H9 (cell line): ENCODE measurements at regions not wholly inside any gene's neighbourhood (a gene's known extent, or its start where the extent isn't known, plus 50 kb on each side); places are given as distances from the start of the nearest gene placed in this dataset.

Source experiments
- DNase-seq: peaks from one replicate; pipeline ENCODE4 v3.0.0-alpha.2; 2017
- H2AFZ ChIP-seq: one replicate; pipeline ENCODE4 v1.6.1; 2013; ENCODE audit warnings: mild to moderate bottlenecking, low read length, control low read depth, moderate library complexity
- H2AK5ac ChIP-seq: 2 replicates; pipeline ENCODE4 v1.6.1; 2013; ENCODE audit warnings: low read length, control low read depth, mixed read lengths; ENCODE audit not compliant: insufficient read length
- H2BK120ac ChIP-seq: one replicate; pipeline ENCODE4 v1.6.1; 2013; ENCODE audit warnings: low read depth, mild to moderate bottlenecking, low read length, control low read depth, inconsistent platforms; ENCODE audit not compliant: poor library complexity, severe bottlenecking
- H2BK12ac ChIP-seq: 2 replicates; pipeline ENCODE4 v1.6.1; 2013; ENCODE audit warnings: low read length, control low read depth, mixed read lengths, low read depth; ENCODE audit not compliant: insufficient read length
- H2BK15ac ChIP-seq: 2 replicates; pipeline ENCODE4 v1.6.1; 2013; ENCODE audit warnings: low read depth, low read length, control low read depth
- H2BK20ac ChIP-seq: one replicate; pipeline ENCODE4 v1.6.1; 2013; ENCODE audit warnings: low read depth, mild to moderate bottlenecking, low read length, control low read depth, inconsistent platforms; ENCODE audit not compliant: poor library complexity, severe bottlenecking
- H2BK5ac ChIP-seq: 2 replicates; pipeline ENCODE4 v1.6.1; 2013; ENCODE audit warnings: low read length, control low read depth, mixed read lengths; ENCODE audit not compliant: insufficient read length
- H3K14ac ChIP-seq: 2 replicates; pipeline ENCODE4 v1.6.1; 2013; ENCODE audit warnings: low read length, control low read depth; ENCODE audit not compliant: insufficient read depth
- H3K18ac ChIP-seq: 2 replicates; pipeline ENCODE4 v1.6.1; 2013; ENCODE audit warnings: low read depth, mild to moderate bottlenecking, mixed read lengths, low read length, control low read depth; ENCODE audit not compliant: insufficient read length
- H3K23ac ChIP-seq: 2 replicates; pipeline ENCODE4 v1.6.1; 2013; ENCODE audit warnings: low read length, control low read depth, mixed read lengths, low read depth; ENCODE audit not compliant: insufficient read length
- H3K23me2 ChIP-seq: 2 replicates; pipeline ENCODE4 v1.6.1; 2013; ENCODE audit warnings: low read depth, mild to moderate bottlenecking, mixed read lengths, low read length, control low read depth; ENCODE audit not compliant: insufficient read length, poor library complexity, severe bottlenecking
- H3K27ac ChIP-seq: 2 replicates; pipeline ENCODE4 v1.5.1; 2013; ENCODE audit warnings: low read length, control low read depth, mixed read lengths, low read depth; ENCODE audit not compliant: insufficient read length
- H3K27me3 ChIP-seq: 2 replicates; pipeline ENCODE4 v1.6.1; 2013; ENCODE audit warnings: low read length, control low read depth, inconsistent platforms; ENCODE audit not compliant: insufficient read depth
- H3K4ac ChIP-seq: 2 replicates; pipeline ENCODE4 v1.6.1; 2013; ENCODE audit warnings: low read depth, mild to moderate bottlenecking, control low read depth, inconsistent platforms, low read length, moderate library complexity
- H3K4me1 ChIP-seq: 2 replicates; pipeline ENCODE4 v1.6.1; 2013; ENCODE audit warnings: low read length, control low read depth, inconsistent platforms; ENCODE audit not compliant: insufficient read depth
- H3K4me2 ChIP-seq: 2 replicates; pipeline ENCODE4 v1.6.1; 2013; ENCODE audit warnings: low read length, control low read depth, mixed read lengths; ENCODE audit not compliant: insufficient read length, insufficient read depth
- H3K56ac ChIP-seq: 2 replicates; pipeline ENCODE4 v1.6.1; 2013; ENCODE audit warnings: low read depth, mild to moderate bottlenecking, mixed read lengths, low read length, control low read depth; ENCODE audit not compliant: insufficient read length
- H3K79me1 ChIP-seq: 2 replicates; pipeline ENCODE4 v1.6.1; 2013; ENCODE audit warnings: low read depth, mild to moderate bottlenecking, moderate library complexity, low read length, control low read depth, inconsistent platforms; ENCODE audit not compliant: insufficient read depth, poor library complexity, severe bottlenecking
- H3K79me2 ChIP-seq: 2 replicates; pipeline ENCODE4 v1.6.1; 2013; ENCODE audit warnings: low read length, control low read depth, inconsistent platforms; ENCODE audit not compliant: insufficient read depth
- H3K9ac ChIP-seq: 2 replicates; pipeline ENCODE4 v1.6.1; 2013; ENCODE audit warnings: low read length, control low read depth, mixed read lengths; ENCODE audit not compliant: insufficient read length; ENCODE audit errors: extremely low read depth
- H3K9me3 ChIP-seq: one replicate; pipeline ENCODE4 v1.6.1; 2013; ENCODE audit warnings: low read depth, low read length, inconsistent platforms; ENCODE audit not compliant: control insufficient read depth
- H3T11ph ChIP-seq: one replicate; pipeline ENCODE4 v1.6.1; 2013; ENCODE audit warnings: mild to moderate bottlenecking, low read length, control low read depth, inconsistent platforms
- H4K20me1 ChIP-seq: one replicate; pipeline ENCODE4 v1.6.1; 2013; ENCODE audit not compliant: control insufficient read depth, insufficient read length, insufficient read depth
- H4K5ac ChIP-seq: 2 replicates; pipeline ENCODE4 v1.6.1; 2013; ENCODE audit warnings: low read depth, mild to moderate bottlenecking, mixed read lengths, low read length, control low read depth; ENCODE audit not compliant: insufficient read length
- H4K8ac ChIP-seq: replicated peaks from 2 replicates; pipeline ENCODE4 v1.6.1; 2013; ENCODE audit warnings: low read length, control low read depth, mixed read lengths, low read depth; ENCODE audit not compliant: insufficient read length
- H4K91ac ChIP-seq: 2 replicates; pipeline ENCODE4 v1.6.1; 2013; ENCODE audit warnings: low read depth, mild to moderate bottlenecking, moderate library complexity, mixed read lengths, low read length, control low read depth; ENCODE audit not compliant: insufficient read length
- H3K27ac Mint-ChIP-seq, 3 experiments: 2 replicates in 2 of 3; 3 replicates in 1 of 3; pipeline ENCODE4 v1.8.0; 2020 to 2021; ENCODE audit warnings: mixed read lengths in 3 of 3, mild to moderate bottlenecking in 1 of 3, moderate library complexity in 1 of 3
- H3K27me3 Mint-ChIP-seq: 2 replicates; pipeline ENCODE4 v1.8.0; 2021; ENCODE audit warnings: low read depth, mild to moderate bottlenecking, moderate library complexity, mixed read lengths
- H3K36me3 Mint-ChIP-seq, 3 experiments: 2 replicates in 2 of 3; 3 replicates in 1 of 3; pipeline ENCODE4 v1.8.0; 2020 to 2021; ENCODE audit warnings: low read depth in 3 of 3, mixed read lengths in 3 of 3; ENCODE audit not compliant: insufficient read depth in 1 of 3
- H3K4me1 Mint-ChIP-seq, 2 experiments: 2 replicates each; pipeline ENCODE4 v1.8.0; 2020; ENCODE audit warnings: mixed read lengths in 2 of 2
- H3K4me3 Mint-ChIP-seq, 2 experiments: 2 replicates in 1 of 2; 3 replicates in 1 of 2; pipeline ENCODE4 v1.8.0; 2020 to 2021; ENCODE audit warnings: mild to moderate bottlenecking in 2 of 2, mixed read lengths in 2 of 2, moderate library complexity in 1 of 2
- H3K9me3 Mint-ChIP-seq, 2 experiments: 2 replicates in 1 of 2; 3 replicates in 1 of 2; pipeline ENCODE4 v1.8.0; 2020; ENCODE audit warnings: mild to moderate bottlenecking in 2 of 2, mixed read lengths in 2 of 2, moderate library complexity in 1 of 2
- WGBS: extraction: QIAGEN DNeasy Blood & Tissue Kit; methylation state at CpG from one replicate; pipeline ENCODE4 v1.1.7; 2013; ENCODE audit warnings: missing lambda C conversion rate, low lambda C conversion rate, mixed read lengths; ENCODE audit not compliant: insufficient read length; ENCODE audit errors: extremely low coverage; 5-methylcytosine and 5-hydroxymethylcytosine counted together
- TF ChIP-seq, protein P1 (sequence below): fragments of 200-600 bp; sonication (generic); conservative IDR thresholded peaks from 3 replicates; pipeline ENCODE4 v1.8.0; 2021; ENCODE audit warnings: antibody characterized with exemption, mild to moderate bottlenecking

DNA sequence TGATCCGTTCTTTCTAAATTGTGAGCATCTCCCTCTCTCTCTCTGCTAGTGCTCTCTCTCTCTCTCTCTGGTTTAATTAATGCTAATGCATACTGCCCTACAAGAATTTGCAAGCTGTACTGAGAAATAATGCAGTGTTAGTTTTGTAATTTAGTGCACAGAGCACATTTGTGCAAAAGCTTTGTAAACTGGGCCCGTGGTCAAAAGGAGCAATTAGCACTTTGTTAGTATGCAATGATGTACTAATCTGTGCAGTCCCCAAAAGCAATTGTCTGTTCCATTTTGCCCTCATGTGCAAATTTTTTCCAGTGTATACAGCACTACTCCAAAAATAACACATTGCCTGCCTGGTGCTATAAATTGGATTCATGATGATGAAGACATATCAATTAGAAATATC is 184.6 kb upstream of the CMC1 start:
- Mint-ChIP-seq H3K27ac (no peak overlapping the region), H3K36me3 (peaks cover 7 to 16% (median 12%) of the 10 kb centered on the region in 3 experiments), H3K27me3 (no peaks in the 10 kb centered on the region; the same call in 1 of the 2 replicates), H3K4me1 (peaks cover 28 to 41% of the 10 kb centered on the region in 2 experiments), H3K9me3 (peaks cover 7 to 15% of the 10 kb centered on the region in 2 experiments; a peak in 2 of 5 replicates), H3K4me3 (no peak overlapping the region)
- no peak overlapping the region for H2BK15ac ChIP-seq
- no peaks in the 10 kb centered on the region for H3K27me3 ChIP-seq
- H3K14ac ChIP-seq = no peak overlapping the region
- no peak overlapping the region for H3K9ac ChIP-seq
- H3K79me1 ChIP-seq = no peaks in the 10 kb centered on the region
- H2AFZ ChIP-seq = no peak overlapping the region
- H3K4ac ChIP-seq = no peak overlapping the region
- H3T11ph ChIP-seq = no peak overlapping the region
- no peaks in the 10 kb centered on the region for H3K9me3 ChIP-seq
- no peak overlapping the region for H2BK12ac ChIP-seq
- no peak overlapping the region for H4K91ac ChIP-seq
- no peak overlapping the region for H3K23ac ChIP-seq
- no peaks in the 10 kb centered on the region for H3K79me2 ChIP-seq
- no peak overlapping the region for H4K5ac ChIP-seq
- no peak overlapping the region for H3K56ac ChIP-seq
- no peak overlapping the region for H2AK5ac ChIP-seq
- H3K23me2 ChIP-seq = no peaks in the 10 kb centered on the region
- H3K4me2 ChIP-seq = no peak overlapping the region
- TF ChIP-seq, protein P1, sequence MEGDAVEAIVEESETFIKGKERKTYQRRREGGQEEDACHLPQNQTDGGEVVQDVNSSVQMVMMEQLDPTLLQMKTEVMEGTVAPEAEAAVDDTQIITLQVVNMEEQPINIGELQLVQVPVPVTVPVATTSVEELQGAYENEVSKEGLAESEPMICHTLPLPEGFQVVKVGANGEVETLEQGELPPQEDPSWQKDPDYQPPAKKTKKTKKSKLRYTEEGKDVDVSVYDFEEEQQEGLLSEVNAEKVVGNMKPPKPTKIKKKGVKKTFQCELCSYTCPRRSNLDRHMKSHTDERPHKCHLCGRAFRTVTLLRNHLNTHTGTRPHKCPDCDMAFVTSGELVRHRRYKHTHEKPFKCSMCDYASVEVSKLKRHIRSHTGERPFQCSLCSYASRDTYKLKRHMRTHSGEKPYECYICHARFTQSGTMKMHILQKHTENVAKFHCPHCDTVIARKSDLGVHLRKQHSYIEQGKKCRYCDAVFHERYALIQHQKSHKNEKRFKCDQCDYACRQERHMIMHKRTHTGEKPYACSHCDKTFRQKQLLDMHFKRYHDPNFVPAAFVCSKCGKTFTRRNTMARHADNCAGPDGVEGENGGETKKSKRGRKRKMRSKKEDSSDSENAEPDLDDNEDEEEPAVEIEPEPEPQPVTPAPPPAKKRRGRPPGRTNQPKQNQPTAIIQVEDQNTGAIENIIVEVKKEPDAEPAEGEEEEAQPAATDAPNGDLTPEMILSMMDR = no peak
- no peak for DNase-seq
- H4K8ac ChIP-seq = no peak overlapping the region
- no peak overlapping the region for H2BK20ac ChIP-seq
- no peak overlapping the region for H2BK5ac ChIP-seq
- H3K27ac ChIP-seq = no peak overlapping the region
- H4K20me1 ChIP-seq = no peaks in the 10 kb centered on the region
- WGBS = no CpG with 5 or more reads among the region's 2 CpGs
- peaks cover 2% of the 10 kb centered on the region; the same call in 1 of the 2 replicates for H3K4me1 ChIP-seq
- no peak overlapping the region for H2BK120ac ChIP-seq
- H3K18ac ChIP-seq = no peak overlapping the region
